Fibroblast of skin of right quadriceps (primary cell): ENCODE measurements at regions not wholly inside any gene's neighbourhood (a gene's known extent, or its start where the extent isn't known, plus 50 kb on each side); places are given as distances from the start of the nearest gene placed in this dataset.

ENCODE experiments used
- DNase-seq: peaks from one replicate; pipeline ENCODE4 v3.0.0-alpha.2; 2013

DNA sequence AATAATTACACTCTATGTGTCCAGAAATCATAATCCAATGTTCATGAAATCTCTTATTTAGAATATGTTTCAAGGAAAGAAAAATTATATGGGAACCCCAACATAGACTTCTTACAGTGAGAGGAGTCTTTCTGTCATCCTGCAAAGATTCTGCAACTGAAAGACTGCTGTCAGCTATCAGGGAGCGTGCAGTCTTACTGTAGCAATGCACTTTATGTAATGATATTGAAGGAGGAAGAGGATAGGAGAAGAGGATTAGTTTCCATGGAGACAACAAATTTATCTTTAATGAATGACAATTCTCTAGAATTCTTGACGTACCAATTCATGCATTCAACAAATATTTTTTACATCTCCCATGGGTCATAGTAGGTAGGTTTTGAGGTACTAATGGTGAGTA lies 61.3 kb upstream of the MYT1L start:
- no peak for DNase-seq

DNA sequence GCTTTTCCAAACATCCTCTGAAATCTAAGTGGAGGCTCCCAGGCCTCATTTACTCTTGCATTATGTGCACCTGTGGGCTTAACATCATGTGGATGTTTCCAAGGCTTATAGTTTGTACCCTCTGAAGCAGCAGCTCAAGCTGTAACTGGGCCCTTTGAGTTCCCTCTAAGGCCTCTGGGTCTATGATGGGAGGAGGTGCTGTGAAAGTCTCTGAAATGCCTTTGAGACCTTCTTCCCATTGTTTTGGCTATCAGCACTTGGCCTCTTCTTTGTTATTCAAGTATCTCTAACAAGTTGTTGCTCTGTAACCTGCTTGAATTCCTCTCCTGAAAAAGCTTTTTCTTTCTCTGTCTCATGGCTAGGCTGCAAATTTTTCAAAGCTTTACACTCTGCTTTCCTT lies 58.1 kb upstream of the MYT1L start:
- no peak for DNase-seq
